GM20431 (cell line): ENCODE measurements at regions not wholly inside any gene's neighbourhood (a gene's known extent, or its start where the extent isn't known, plus 50 kb on each side); places are given as distances from the start of the nearest gene placed in this dataset.

Experiments
- in situ Hi-C: fragments of 300-500 bp; cut with MseI, MboI; formaldehyde crosslinking; loops from one replicate; pipeline ENCODE4 v1.15.0; 2020; ENCODE audit warnings: low sequenced_read_pairs; ENCODE audit not compliant: unreplicated experiment

- in situ Hi-C loops = no loop called here
Measured at GRCh38 chr11:26017322-26017860, 314.5 kb upstream of the ANO3 start.

- in situ Hi-C loops = no loop called here
Measured at GRCh38 chr11:26017903-26018302, 314.0 kb upstream of the ANO3 start.

- in situ Hi-C loops = no loop called here
Measured at GRCh38 chr11:26018336-26018735, 313.6 kb upstream of the ANO3 start.

GRCh38 chr11:26019386-26019785 lies 312.5 kb upstream of the ANO3 start:
- in situ Hi-C loops = no loop called here

- in situ Hi-C loops = no loop called here
Measured at GRCh38 chr11:26021017-26021416, 310.9 kb upstream of the ANO3 start.

- in situ Hi-C loops = no loop called here
Measured at GRCh38 chr11:26023057-26023456, 308.9 kb upstream of the ANO3 start.

GRCh38 chr11:26025676-26026075 lies 306.3 kb upstream of the ANO3 start:
- in situ Hi-C loops = no loop called here

- in situ Hi-C loops = no loop called here
Measured at GRCh38 chr11:26026078-26026477, 305.9 kb upstream of the ANO3 start.

GRCh38 chr11:26027887-26028286 lies 304.0 kb upstream of the ANO3 start:
- in situ Hi-C loops = no loop called here

GRCh38 chr11:26028393-26028911 lies 303.5 kb upstream of the ANO3 start:
- in situ Hi-C loops = no loop called here

GRCh38 chr11:26030399-26030798 lies 301.5 kb upstream of the ANO3 start:
- in situ Hi-C loops = no loop called here

GRCh38 chr11:26032241-26032640 lies 299.7 kb upstream of the ANO3 start:
- in situ Hi-C loops = no loop called here

- in situ Hi-C loops = no loop called here
Measured at GRCh38 chr11:26035696-26036095, 296.2 kb upstream of the ANO3 start.

GRCh38 chr11:26037716-26038115 lies 294.2 kb upstream of the ANO3 start:
- in situ Hi-C loops = no loop called here

- in situ Hi-C loops = no loop called here
Measured at GRCh38 chr11:26040339-26040738, 291.6 kb upstream of the ANO3 start.

GRCh38 chr11:26042113-26042512 lies 289.8 kb upstream of the ANO3 start:
- in situ Hi-C loops = no loop called here

GRCh38 chr11:26043665-26044064 lies 288.3 kb upstream of the ANO3 start:
- in situ Hi-C loops = no loop called here

GRCh38 chr11:26044389-26044788 lies 287.5 kb upstream of the ANO3 start:
- in situ Hi-C loops = no loop called here

- in situ Hi-C loops = no loop called here
Measured at GRCh38 chr11:26045082-26045481, 286.8 kb upstream of the ANO3 start.

- in situ Hi-C loops = no loop called here
Measured at GRCh38 chr11:26048271-26048670, 283.7 kb upstream of the ANO3 start.

GRCh38 chr11:26053966-26054365 lies 278.0 kb upstream of the ANO3 start:
- in situ Hi-C loops = no loop called here

- in situ Hi-C loops = no loop called here
Measured at GRCh38 chr11:26062660-26063059, 269.3 kb upstream of the ANO3 start.
